Bronchial epithelial cell (primary cell): ENCODE measurements at regions not wholly inside any gene's neighbourhood (a gene's known extent, or its start where the extent isn't known, plus 50 kb on each side); places are given as distances from the start of the nearest gene placed in this dataset.

Experiments
- DNase-seq: peaks from one replicate; pipeline ENCODE4 v3.0.0-alpha.2; 2010; ENCODE audit warnings: low read depth
- FAIRE-seq: peaks from 2 replicates; lab custom pipeline; 2011; peaks lifted over from hg19 to GRCh38; lab: Jason Lieb, UNC
- H3K27me3 ChIP-seq: 2 replicates; pipeline ENCODE4 v1.5.1; 2011; ENCODE audit warnings: low read length; ENCODE audit not compliant: control insufficient read depth, insufficient read depth
- H3K36me3 ChIP-seq: 2 replicates; pipeline ENCODE4 v1.5.1; 2011; ENCODE audit warnings: low read length; ENCODE audit not compliant: control insufficient read depth, insufficient read depth
- H3K4me3 ChIP-seq: 2 replicates; pipeline ENCODE4 v1.5.1; 2011; ENCODE audit warnings: mild to moderate bottlenecking, low read depth, low read length, control low read depth
- TF ChIP-seq, protein P1 (sequence below): IDR thresholded peaks from 2 replicates; pipeline ENCODE4 v1.5.1; 2011; ENCODE audit warnings: mild to moderate bottlenecking, moderate library complexity, low read length, control low read depth, inconsistent platforms; ENCODE audit not compliant: insufficient read depth, severe bottlenecking

DNA sequence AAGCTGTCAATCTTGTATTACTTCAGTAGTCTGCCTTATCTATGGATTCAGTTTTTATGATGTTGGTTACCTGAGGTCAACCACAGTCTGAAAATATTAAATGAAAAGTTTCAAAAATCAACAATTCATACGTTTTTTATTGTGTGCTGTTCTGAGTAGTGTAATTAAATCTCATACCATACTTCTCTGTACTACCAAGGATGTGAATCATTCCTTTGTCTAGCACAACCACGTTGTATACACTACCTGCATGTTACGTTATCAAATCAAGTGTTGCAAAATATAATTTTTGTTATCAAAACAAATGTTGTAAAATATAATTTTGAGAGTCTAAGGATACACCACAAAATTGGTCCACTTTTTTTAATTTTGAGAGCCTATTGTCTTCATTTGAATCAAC is 590.2 kb upstream of the SETBP1 start:
- Histone ChIP-seq H3K4me3 (no peak overlapping the region), H3K27me3 (no peaks in the 10 kb centered on the region), H3K36me3 (no peaks in the 10 kb centered on the region)
- FAIRE-seq: no peak
- peak; percentile 68 for DNase-seq
- TF ChIP-seq, protein P1, sequence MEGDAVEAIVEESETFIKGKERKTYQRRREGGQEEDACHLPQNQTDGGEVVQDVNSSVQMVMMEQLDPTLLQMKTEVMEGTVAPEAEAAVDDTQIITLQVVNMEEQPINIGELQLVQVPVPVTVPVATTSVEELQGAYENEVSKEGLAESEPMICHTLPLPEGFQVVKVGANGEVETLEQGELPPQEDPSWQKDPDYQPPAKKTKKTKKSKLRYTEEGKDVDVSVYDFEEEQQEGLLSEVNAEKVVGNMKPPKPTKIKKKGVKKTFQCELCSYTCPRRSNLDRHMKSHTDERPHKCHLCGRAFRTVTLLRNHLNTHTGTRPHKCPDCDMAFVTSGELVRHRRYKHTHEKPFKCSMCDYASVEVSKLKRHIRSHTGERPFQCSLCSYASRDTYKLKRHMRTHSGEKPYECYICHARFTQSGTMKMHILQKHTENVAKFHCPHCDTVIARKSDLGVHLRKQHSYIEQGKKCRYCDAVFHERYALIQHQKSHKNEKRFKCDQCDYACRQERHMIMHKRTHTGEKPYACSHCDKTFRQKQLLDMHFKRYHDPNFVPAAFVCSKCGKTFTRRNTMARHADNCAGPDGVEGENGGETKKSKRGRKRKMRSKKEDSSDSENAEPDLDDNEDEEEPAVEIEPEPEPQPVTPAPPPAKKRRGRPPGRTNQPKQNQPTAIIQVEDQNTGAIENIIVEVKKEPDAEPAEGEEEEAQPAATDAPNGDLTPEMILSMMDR: no peak

DNA sequence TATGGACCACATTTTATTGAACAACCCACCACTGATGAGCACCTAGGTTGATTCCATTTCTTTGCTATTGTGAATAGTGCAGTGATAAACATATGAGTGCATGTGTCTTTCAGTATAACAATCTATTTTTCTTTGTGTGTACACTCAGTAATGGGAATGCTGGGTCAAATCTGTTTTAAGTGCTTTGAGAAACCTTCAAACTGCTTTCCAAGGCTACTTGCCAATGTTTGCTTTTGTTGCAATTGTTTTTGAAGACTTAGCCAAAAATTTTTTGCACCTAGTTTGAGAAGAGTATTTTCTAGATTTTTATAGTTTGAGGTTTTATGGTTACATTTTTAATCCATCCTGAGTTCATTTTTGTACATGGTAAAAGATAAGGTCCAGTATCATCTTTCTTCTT is 587.4 kb upstream of the SETBP1 start:
- FAIRE-seq (no peak), DNase-seq (no peak)
- Histone ChIP-seq H3K4me3 (no peak overlapping the region), H3K36me3 (no peaks in the 10 kb centered on the region), H3K27me3 (no peaks in the 10 kb centered on the region)
- TF ChIP-seq, protein P1: no peak

DNA sequence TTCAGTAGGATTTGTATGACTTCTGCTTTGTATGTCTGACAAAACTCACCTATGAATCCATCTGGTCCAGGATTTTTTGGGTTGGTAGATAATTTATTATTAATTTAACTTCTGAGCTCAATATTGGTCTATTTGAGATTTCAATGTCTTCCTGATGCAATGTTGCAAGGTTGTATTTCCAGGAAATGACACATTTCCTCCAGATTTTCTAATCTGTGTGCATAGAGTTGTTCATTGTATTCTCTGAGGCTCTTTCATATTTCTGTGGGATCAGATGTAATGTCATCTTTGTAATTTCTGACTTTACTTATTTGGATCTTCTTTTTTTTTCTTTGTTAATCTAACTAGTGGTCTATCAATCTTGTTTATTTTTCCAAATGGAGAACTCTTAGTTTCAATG is 584.7 kb upstream of the SETBP1 start:
- no peaks in the 10 kb centered on the region for H3K36me3 ChIP-seq
- peak; percentile 55 for DNase-seq
- FAIRE-seq: no peak
- H3K4me3 ChIP-seq: no peak overlapping the region
- TF ChIP-seq, protein P1: no peak
- no peaks in the 10 kb centered on the region for H3K27me3 ChIP-seq

DNA sequence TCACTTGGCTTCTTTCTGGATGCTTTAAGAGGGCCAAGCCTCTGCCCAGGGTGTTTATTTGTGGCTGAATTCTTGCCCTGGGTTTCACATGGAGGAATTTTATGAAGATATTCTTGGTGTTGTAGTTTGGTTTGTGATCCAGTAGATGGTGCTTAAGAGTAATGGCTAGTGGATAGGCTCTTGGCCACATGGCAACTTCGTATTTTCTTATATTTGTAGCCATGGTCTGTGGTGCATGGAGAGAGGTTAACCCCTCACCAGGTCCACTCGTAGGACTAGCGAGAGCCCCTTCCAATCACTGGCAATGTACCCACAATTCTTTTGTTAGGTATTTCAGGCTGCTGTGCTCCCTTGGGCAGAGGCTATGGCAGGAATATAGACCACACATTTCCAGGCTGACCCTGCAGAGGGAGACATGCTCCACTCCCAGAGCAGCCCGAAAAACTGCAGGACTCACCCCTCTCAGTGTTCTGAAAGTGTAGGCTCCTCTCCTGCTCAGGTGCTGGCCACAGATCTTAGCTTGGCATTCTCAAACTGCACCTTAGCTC is 582.1 kb upstream of the SETBP1 start:
- Histone ChIP-seq H3K27me3 (no peaks in the 10 kb centered on the region), H3K4me3 (no peak overlapping the region), H3K36me3 (no peaks in the 10 kb centered on the region)
- TF ChIP-seq, protein P1: peak; percentile 36
- peak; percentile 30 for DNase-seq
- no peak for FAIRE-seq

DNA sequence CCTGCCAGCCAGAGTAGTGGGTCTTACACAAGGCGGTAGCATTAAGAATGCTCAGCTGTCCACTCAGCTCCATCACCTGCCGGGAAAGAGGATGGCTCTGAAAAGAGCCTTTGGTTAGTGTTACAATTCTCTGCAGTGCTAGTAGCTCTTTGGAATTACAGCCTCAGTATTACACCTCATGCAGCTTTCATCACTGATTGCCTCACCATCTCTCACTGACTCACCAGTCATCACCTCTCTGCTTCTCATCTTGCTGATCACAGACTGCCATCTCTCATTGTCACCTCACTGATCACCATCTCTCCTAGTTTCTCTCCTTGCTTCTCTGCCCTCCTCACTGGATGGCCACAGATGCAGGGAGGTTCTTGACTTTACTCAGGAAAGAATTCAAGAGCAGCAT is 573.5 kb upstream of the SETBP1 start:
- TF ChIP-seq, protein P1: no peak
- Histone ChIP-seq H3K27me3 (no peaks in the 10 kb centered on the region), H3K4me3 (no peak overlapping the region), H3K36me3 (no peaks in the 10 kb centered on the region)
- FAIRE-seq: peak; percentile 75
- peak; percentile 77 for DNase-seq

DNA sequence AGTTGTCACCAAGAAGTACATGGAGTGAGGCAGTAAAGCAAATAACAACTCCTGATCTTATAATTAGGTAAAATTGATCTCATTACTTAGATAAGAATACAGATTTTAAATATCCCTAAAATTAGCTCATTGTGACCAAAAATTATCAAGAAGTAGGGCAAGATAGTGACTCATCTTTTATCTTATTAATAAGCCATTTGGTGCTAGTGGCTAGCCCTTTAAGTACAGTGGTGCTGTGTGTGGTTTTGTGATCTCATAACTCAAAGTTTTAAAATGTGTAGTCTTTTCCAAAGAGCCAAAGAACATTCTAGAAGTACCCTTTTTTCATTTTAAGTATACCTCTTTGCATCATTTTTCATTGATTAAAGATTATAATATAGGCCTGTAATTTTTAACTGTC is 569.4 kb upstream of the SETBP1 start:
- DNase-seq: no peak
- Histone ChIP-seq H3K36me3 (no peaks in the 10 kb centered on the region), H3K27me3 (no peaks in the 10 kb centered on the region), H3K4me3 (no peak overlapping the region)
- TF ChIP-seq, protein P1: no peak
- FAIRE-seq: no peak
